GM12878 (cell line): ENCODE measurements at regions not wholly inside any gene's neighbourhood (a gene's known extent, or its start where the extent isn't known, plus 50 kb on each side); places are given as distances from the start of the nearest gene placed in this dataset.

ENCODE experiments used
- ATAC-seq: fragments of 200-7000 bp; cut with Tn5 transposase; 3 replicates; pipeline ENCODE4 v1.9.1; 2020; ENCODE audit warnings: mild to moderate bottlenecking, moderate library complexity
- BruUV-seq: library from RNA; stranded (reverse); fragments of 400-500 nt; replicated peaks from 2 replicates; lab custom pipeline; 2021; lab: Mats Ljungman, UMichigan
- CTCF ChIA-PET: fragments of 300-600 bp; sonication (Branson Sonifier 250); formaldehyde crosslinking; extraction: SDS; loops from one replicate; lab custom pipeline; 2021; ENCODE audit warnings: inconsistent platforms; lab: Yijun Ruan, JAX
- POLR2A ChIA-PET: fragments of 350-600 bp; formaldehyde crosslinking; extraction: SDS; loops from one replicate; lab custom pipeline; 2021; ENCODE audit warnings: inconsistent platforms; lab: Charles Lee
- RAD21 ChIA-PET: fragments of 300-600 bp; sonication (Branson Sonifier 250); formaldehyde crosslinking; loops from one replicate; lab custom pipeline; 2023; ENCODE audit warnings: antibody characterized with exemption; ENCODE audit not compliant: unreplicated experiment; lab: Charles Lee
- SMC1A ChIA-PET: fragments of 300-600 bp; sonication (Branson Sonifier 250); formaldehyde crosslinking; loops from one replicate; lab custom pipeline; 2023; ENCODE audit not compliant: unreplicated experiment, uncharacterized antibody; lab: Charles Lee
- DNase-seq: peaks from one replicate; pipeline ENCODE4 v3.0.0-alpha.2; 2011; ENCODE audit warnings: low read depth, low spot score
- FAIRE-seq: peaks from 3 replicates; lab custom pipeline; 2011; peaks lifted over from hg19 to GRCh38; lab: Jason Lieb, UNC
- H2AFZ ChIP-seq: 2 replicates; pipeline ENCODE4 v1.6.0; 2011; ENCODE audit warnings: low read depth, low read length, control low read depth; ENCODE audit not compliant: control insufficient read depth
- H3K27ac ChIP-seq: 2 replicates; pipeline ENCODE4 v1.5.1; 2011; ENCODE audit warnings: control low read depth; ENCODE audit not compliant: control insufficient read depth, insufficient read depth
- H3K27me3 ChIP-seq, 2 experiments: replicated peaks in 1 of 2; 2 replicates each; pipeline versions ENCODE4 v1.6.0 to v1.6.1; 2011; ENCODE audit warnings: low read length in 1 of 2; ENCODE audit not compliant: control insufficient read depth in 2 of 2, insufficient read depth in 2 of 2
- H3K36me3 ChIP-seq, 2 experiments: 2 replicates each; pipeline ENCODE4 v1.5.1; 2011; ENCODE audit warnings: low read length in 1 of 2; ENCODE audit not compliant: control insufficient read depth in 2 of 2, insufficient read depth in 2 of 2
- H3K4me1 ChIP-seq: 2 replicates; pipeline ENCODE4 v1.6.1; 2011; ENCODE audit warnings: mild to moderate bottlenecking, low read length, moderate library complexity, mixed read lengths; ENCODE audit not compliant: control insufficient read depth, insufficient read depth
- H3K4me2 ChIP-seq: 2 replicates; pipeline ENCODE4 v1.6.0; 2011; ENCODE audit warnings: control low read depth; ENCODE audit not compliant: control insufficient read depth, insufficient read depth
- H3K4me3 ChIP-seq: fragments of 200-600 bp; sonication (generic); 2 replicates; pipeline ENCODE4 v1.5.1; 2016
- H3K79me2 ChIP-seq: 2 replicates; pipeline ENCODE4 v1.6.0; 2011; ENCODE audit warnings: low read length; ENCODE audit not compliant: control insufficient read depth, insufficient read depth
- H3K9ac ChIP-seq: 2 replicates; pipeline ENCODE4 v1.8.0; 2011; ENCODE audit warnings: low read length, control low read depth, mixed read lengths; ENCODE audit not compliant: control insufficient read depth, insufficient read depth
- H3K9me3 ChIP-seq: replicated peaks from 3 replicates; pipeline ENCODE4 v1.5.1; 2011; ENCODE audit warnings: mild to moderate bottlenecking, low read length; ENCODE audit not compliant: control insufficient read depth, insufficient read depth
- H4K20me1 ChIP-seq: 2 replicates; pipeline ENCODE4 v1.6.0; 2011; ENCODE audit not compliant: control insufficient read depth, insufficient read depth
- ASH2L ChIP-seq: fragments of 300-600, 200-600 bp; sonication (generic); IDR thresholded peaks from 2 replicates; pipeline ENCODE4 v1.6.1; 2017; ENCODE audit warnings: low read depth, mild to moderate bottlenecking, borderline replicate concordance
- BCL11A ChIP-seq: IDR thresholded peaks from 2 replicates; pipeline ENCODE4 v1.6.1; 2011; ENCODE audit warnings: low read depth, low read length
- FOXM1 ChIP-seq: IDR thresholded peaks from 2 replicates; pipeline ENCODE4 v1.6.1; 2012; ENCODE audit warnings: low read depth, mild to moderate bottlenecking, inconsistent platforms, low read length, moderate library complexity
- KLF5 ChIP-seq: fragments of 450-650 bp; IDR thresholded peaks from 2 replicates; pipeline ENCODE4 v1.6.1; 2014; ENCODE audit warnings: mild to moderate bottlenecking; ENCODE audit not compliant: partially characterized antibody
- MYB ChIP-seq: fragments of 150-350 bp; IDR thresholded peaks from 2 replicates; pipeline ENCODE4 v1.6.1; 2014; ENCODE audit warnings: mild to moderate bottlenecking, low read depth, low read length, borderline replicate concordance
- NFYA ChIP-seq: IDR thresholded peaks from 2 replicates; pipeline ENCODE4 v1.6.1; 2011; ENCODE audit warnings: low read depth, mild to moderate bottlenecking, low read length, improper control_type of control experiment, borderline replicate concordance
- NR2F1 ChIP-seq: fragments of 450-650 bp; conservative IDR thresholded peaks from 2 replicates; pipeline ENCODE4 v1.6.1; 2017; ENCODE audit warnings: mild to moderate bottlenecking
- POLR2A ChIP-seq: IDR thresholded peaks from 2 replicates; pipeline ENCODE4 v1.6.1; 2011; ENCODE audit warnings: low read depth, mild to moderate bottlenecking, low read length
- SIN3A ChIP-seq: IDR thresholded peaks from 2 replicates; pipeline ENCODE4 v1.6.1; 2012; ENCODE audit warnings: low read depth, low read length, improper control_type of control experiment
- SREBF1 ChIP-seq: IDR thresholded peaks from 2 replicates; pipeline ENCODE4 v1.6.1; 2012; ENCODE audit warnings: mild to moderate bottlenecking, low read length
- SRF ChIP-seq, 2 experiments: IDR thresholded peaks; 2 replicates each; pipeline ENCODE4 v1.6.1; 2011; ENCODE audit warnings: low read depth in 2 of 2, low read length in 2 of 2, mild to moderate bottlenecking in 1 of 2, moderate library complexity in 1 of 2
- WGBS: methylation state at CpG from one replicate; pipeline ENCODE4 v1.1.6; 2016; ENCODE audit warnings: low lambda C conversion rate; ENCODE audit not compliant: insufficient replicate concordance, insufficient coverage; ENCODE audit errors: missing lambda C conversion rate; 5-methylcytosine and 5-hydroxymethylcytosine counted together
- in situ Hi-C: fragments of 300-500 bp; cut with MboI; formaldehyde crosslinking; loops from 9 replicates; pipeline ENCODE4 v1.14.3; 2018; ENCODE audit warnings: mixed read lengths
- intact Hi-C: fragments of 100-400 bp; cut with micrococcal nuclease; formaldehyde crosslinking; loops from one replicate; pipeline ENCODE4 v1.14.2; 2022; ENCODE audit not compliant: unreplicated experiment
- TF ChIP-seq, protein P1 (sequence below): fragments of 450-650 bp; IDR thresholded peaks from 2 replicates; pipeline ENCODE4 v1.6.1; 2018; ENCODE audit warnings: borderline replicate concordance, mild to moderate bottlenecking; ENCODE audit not compliant: partially characterized antibody
- TF ChIP-seq, protein P2 (sequence below): fragments of 450-650 bp; IDR thresholded peaks from 2 replicates; pipeline ENCODE4 v1.6.1; 2016; ENCODE audit warnings: mild to moderate bottlenecking
- TF ChIP-seq, protein P3 (sequence below): fragments of 450-650 bp; IDR thresholded peaks from 2 replicates; pipeline ENCODE4 v1.6.1; 2017; ENCODE audit warnings: antibody characterized with exemption, mild to moderate bottlenecking, moderate library complexity
- TF ChIP-seq, protein P4 (sequence below): fragments of 450-650 bp; IDR thresholded peaks from 2 replicates; pipeline ENCODE4 v1.6.1; 2017; ENCODE audit warnings: mild to moderate bottlenecking, moderate library complexity

GRCh38 chr10:107986571-107986970 lies 822.1 kb upstream of the SORCS1 start:
- ATAC-seq = no peak
- Histone ChIP-seq H3K36me3 (no peaks in the 10 kb centered on the region), H3K9ac (no peak overlapping the region), H2AFZ (no peak overlapping the region), H3K79me2 (no peaks in the 10 kb centered on the region), H3K27me3 (no peaks in the 10 kb centered on the region), H3K27ac (no peak overlapping the region), H3K9me3 (no peaks in the 10 kb centered on the region), H3K4me2 (no peak overlapping the region), H4K20me1 (no peaks in the 10 kb centered on the region), H3K4me3 (no peak overlapping the region), H3K4me1 (no peaks in the 10 kb centered on the region)
- ChIA-PET CTCF (interaction anchor here (1.0 to 2.9 kb wide), 2 partner anchors 16 to 218 kb away, joined by 3 to 9 read pairs; no protein-coding TSS in a partner anchor), SMC1A (interaction anchor here (1.0 to 1.1 kb wide), 2 partner anchors 62 to 217 kb away, joined by 3 read pairs; no protein-coding TSS in a partner anchor), POLR2A (no interaction called here), RAD21 (no interaction called here)
- FAIRE-seq = no peak
- DNase-seq = no peak
- in situ Hi-C loops = no loop called here
- intact Hi-C loops = no loop called here
- no TSS peak for BruUV-seq
- 47% methylated on average over 4 of the region's 4 CpGs for WGBS
- TF ChIP-seq, protein P1, sequence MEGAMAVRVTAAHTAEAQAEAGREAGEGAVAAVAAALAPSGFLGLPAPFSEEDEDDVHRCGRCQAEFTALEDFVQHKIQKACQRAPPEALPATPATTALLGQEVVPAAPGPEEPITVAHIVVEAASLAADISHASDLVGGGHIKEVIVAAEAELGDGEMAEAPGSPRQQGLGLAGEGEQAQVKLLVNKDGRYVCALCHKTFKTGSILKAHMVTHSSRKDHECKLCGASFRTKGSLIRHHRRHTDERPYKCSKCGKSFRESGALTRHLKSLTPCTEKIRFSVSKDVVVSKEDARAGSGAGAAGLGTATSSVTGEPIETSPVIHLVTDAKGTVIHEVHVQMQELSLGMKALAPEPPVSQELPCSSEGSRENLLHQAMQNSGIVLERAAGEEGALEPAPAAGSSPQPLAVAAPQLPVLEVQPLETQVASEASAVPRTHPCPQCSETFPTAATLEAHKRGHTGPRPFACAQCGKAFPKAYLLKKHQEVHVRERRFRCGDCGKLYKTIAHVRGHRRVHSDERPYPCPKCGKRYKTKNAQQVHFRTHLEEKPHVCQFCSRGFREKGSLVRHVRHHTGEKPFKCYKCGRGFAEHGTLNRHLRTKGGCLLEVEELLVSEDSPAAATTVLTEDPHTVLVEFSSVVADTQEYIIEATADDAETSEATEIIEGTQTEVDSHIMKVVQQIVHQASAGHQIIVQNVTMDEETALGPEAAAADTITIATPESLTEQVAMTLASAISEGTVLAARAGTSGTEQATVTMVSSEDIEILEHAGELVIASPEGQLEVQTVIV = no peak
- no peak for TF ChIP-seq FOXM1
- no peak for TF ChIP-seq SRF (IDR thresholded peaks at IDR 0.05; ENCODE audit: low read depth in 2 of 2, low read length in 2 of 2)
- no peak for TF ChIP-seq SIN3A
- TF ChIP-seq BCL11A = no peak
- TF ChIP-seq SREBF1 = no peak
- TF ChIP-seq KLF5 = no peak
- TF ChIP-seq, protein P2, sequence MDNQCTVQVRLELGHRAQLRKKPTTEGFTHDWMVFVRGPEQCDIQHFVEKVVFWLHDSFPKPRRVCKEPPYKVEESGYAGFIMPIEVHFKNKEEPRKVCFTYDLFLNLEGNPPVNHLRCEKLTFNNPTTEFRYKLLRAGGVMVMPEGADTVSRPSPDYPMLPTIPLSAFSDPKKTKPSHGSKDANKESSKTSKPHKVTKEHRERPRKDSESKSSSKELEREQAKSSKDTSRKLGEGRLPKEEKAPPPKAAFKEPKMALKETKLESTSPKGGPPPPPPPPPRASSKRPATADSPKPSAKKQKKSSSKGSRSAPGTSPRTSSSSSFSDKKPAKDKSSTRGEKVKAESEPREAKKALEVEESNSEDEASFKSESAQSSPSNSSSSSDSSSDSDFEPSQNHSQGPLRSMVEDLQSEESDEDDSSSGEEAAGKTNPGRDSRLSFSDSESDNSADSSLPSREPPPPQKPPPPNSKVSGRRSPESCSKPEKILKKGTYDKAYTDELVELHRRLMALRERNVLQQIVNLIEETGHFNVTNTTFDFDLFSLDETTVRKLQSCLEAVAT = no peak
- TF ChIP-seq NR2F1 = no peak
- no peak for TF ChIP-seq MYB
- TF ChIP-seq, protein P3, sequence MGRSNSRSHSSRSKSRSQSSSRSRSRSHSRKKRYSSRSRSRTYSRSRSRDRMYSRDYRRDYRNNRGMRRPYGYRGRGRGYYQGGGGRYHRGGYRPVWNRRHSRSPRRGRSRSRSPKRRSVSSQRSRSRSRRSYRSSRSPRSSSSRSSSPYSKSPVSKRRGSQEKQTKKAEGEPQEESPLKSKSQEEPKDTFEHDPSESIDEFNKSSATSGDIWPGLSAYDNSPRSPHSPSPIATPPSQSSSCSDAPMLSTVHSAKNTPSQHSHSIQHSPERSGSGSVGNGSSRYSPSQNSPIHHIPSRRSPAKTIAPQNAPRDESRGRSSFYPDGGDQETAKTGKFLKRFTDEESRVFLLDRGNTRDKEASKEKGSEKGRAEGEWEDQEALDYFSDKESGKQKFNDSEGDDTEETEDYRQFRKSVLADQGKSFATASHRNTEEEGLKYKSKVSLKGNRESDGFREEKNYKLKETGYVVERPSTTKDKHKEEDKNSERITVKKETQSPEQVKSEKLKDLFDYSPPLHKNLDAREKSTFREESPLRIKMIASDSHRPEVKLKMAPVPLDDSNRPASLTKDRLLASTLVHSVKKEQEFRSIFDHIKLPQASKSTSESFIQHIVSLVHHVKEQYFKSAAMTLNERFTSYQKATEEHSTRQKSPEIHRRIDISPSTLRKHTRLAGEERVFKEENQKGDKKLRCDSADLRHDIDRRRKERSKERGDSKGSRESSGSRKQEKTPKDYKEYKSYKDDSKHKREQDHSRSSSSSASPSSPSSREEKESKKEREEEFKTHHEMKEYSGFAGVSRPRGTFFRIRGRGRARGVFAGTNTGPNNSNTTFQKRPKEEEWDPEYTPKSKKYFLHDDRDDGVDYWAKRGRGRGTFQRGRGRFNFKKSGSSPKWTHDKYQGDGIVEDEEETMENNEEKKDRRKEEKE = no peak
- TF ChIP-seq ASH2L = no peak
- TF ChIP-seq, protein P4, sequence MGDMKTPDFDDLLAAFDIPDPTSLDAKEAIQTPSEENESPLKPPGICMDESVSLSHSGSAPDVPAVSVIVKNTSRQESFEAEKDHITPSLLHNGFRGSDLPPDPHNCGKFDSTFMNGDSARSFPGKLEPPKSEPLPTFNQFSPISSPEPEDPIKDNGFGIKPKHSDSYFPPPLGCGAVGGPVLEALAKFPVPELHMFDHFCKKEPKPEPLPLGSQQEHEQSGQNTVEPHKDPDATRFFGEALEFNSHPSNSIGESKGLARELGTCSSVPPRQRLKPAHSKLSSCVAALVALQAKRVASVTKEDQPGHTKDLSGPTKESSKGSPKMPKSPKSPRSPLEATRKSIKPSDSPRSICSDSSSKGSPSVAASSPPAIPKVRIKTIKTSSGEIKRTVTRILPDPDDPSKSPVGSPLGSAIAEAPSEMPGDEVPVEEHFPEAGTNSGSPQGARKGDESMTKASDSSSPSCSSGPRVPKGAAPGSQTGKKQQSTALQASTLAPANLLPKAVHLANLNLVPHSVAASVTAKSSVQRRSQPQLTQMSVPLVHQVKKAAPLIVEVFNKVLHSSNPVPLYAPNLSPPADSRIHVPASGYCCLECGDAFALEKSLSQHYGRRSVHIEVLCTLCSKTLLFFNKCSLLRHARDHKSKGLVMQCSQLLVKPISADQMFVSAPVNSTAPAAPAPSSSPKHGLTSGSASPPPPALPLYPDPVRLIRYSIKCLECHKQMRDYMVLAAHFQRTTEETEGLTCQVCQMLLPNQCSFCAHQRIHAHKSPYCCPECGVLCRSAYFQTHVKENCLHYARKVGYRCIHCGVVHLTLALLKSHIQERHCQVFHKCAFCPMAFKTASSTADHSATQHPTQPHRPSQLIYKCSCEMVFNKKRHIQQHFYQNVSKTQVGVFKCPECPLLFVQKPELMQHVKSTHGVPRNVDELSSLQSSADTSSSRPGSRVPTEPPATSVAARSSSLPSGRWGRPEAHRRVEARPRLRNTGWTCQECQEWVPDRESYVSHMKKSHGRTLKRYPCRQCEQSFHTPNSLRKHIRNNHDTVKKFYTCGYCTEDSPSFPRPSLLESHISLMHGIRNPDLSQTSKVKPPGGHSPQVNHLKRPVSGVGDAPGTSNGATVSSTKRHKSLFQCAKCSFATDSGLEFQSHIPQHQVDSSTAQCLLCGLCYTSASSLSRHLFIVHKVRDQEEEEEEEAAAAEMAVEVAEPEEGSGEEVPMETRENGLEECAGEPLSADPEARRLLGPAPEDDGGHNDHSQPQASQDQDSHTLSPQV = no peak
- no peak for TF ChIP-seq NFYA
- TF ChIP-seq POLR2A = no peak
